Memory B cell (primary cell): ENCODE measurements at regions not wholly inside any gene's neighbourhood (a gene's known extent, or its start where the extent isn't known, plus 50 kb on each side); places are given as distances from the start of the nearest gene placed in this dataset.
"Not testable (repeated sequence)": the region's sequence is repeated elsewhere in the genome, so short reads cannot be mapped to it uniquely, and the experiment has no call there.

ENCODE experiments used
- ATAC-seq: fragments of 150-1000 bp; cut with Tn5 transposase; 2 replicates; pipeline ENCODE4 v1.10.0; 2021; ENCODE audit warnings: low read depth, mild to moderate bottlenecking, moderate library complexity
- DNase-seq, 2 donors: peaks; one replicate each; pipeline ENCODE4 v3.0.0; 2022; ENCODE audit warnings: low spot score in 2 of 2
- H3K27ac Mint-ChIP-seq: one replicate; pipeline ENCODE4 v1.8.0; 2022; ENCODE audit warnings: mild to moderate bottlenecking, moderate library complexity, mixed read lengths
- H3K27me3 Mint-ChIP-seq: one replicate; pipeline ENCODE4 v1.8.0; 2022; ENCODE audit warnings: mixed read lengths
- H3K36me3 Mint-ChIP-seq: one replicate; pipeline ENCODE4 v1.8.0; 2022; ENCODE audit warnings: mild to moderate bottlenecking, mixed read lengths
- H3K4me1 Mint-ChIP-seq: one replicate; pipeline ENCODE4 v1.8.0; 2022; ENCODE audit warnings: mixed read lengths
- H3K4me3 Mint-ChIP-seq: one replicate; pipeline ENCODE4 v1.8.0; 2022; ENCODE audit warnings: mild to moderate bottlenecking, moderate library complexity, mixed read lengths
- H3K9me3 Mint-ChIP-seq: one replicate; pipeline ENCODE4 v1.8.0; 2022; ENCODE audit warnings: mixed read lengths

GRCh38 chr1:221045842-221046831, 166.9 kb downstream of the HLX start:
- H3K4me3 Mint-ChIP-seq: peak overlapping the region; percentile 80
- peaks cover 18% of the 10 kb centered on the region for H3K9me3 Mint-ChIP-seq
- DNase-seq (peak; percentile 28 to 34), ATAC-seq (peak; percentile 86)
- H3K27me3 Mint-ChIP-seq: no peaks in the 10 kb centered on the region
- H3K4me1 Mint-ChIP-seq: peaks cover 38% of the 10 kb centered on the region
- H3K27ac Mint-ChIP-seq: peak overlapping the region; percentile 94
- peaks cover 30% of the 10 kb centered on the region for H3K36me3 Mint-ChIP-seq

GRCh38 chr1:221051391-221051790, 172.1 kb downstream of the HLX start:
- H3K9me3 Mint-ChIP-seq: peaks cover 26% of the 10 kb centered on the region
- H3K4me1 Mint-ChIP-seq: peaks cover 44% of the 10 kb centered on the region
- peak overlapping the region; percentile 24 for H3K4me3 Mint-ChIP-seq
- H3K27ac Mint-ChIP-seq, ATAC-seq, DNase-seq, H3K27me3 Mint-ChIP-seq: not testable (repeated sequence)
- peaks cover 42% of the 10 kb centered on the region for H3K36me3 Mint-ChIP-seq

DNA sequence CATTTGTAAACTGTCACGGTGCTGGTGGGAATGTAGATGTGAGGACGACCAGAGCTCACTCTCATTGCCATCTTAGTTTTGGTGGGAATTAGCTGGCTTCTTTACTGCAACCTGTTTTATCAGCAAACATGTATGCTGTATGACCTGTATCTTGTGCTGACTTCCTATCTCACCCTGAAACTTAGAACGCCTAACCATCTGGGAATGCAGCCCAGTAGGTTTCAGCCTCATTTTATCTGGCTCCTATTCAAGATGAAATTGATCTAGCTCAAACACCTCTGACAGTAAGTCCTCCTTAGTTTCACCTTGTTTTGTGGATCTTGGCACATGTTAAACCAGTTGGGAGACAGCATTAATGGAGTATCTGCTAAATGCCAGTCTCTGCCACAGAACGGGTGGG, 174.6 kb downstream of the HLX start:
- Mint-ChIP-seq H3K36me3 (peaks cover 34% of the 10 kb centered on the region), H3K4me1 (peaks cover 32% of the 10 kb centered on the region), H3K27me3 (no peaks in the 10 kb centered on the region), H3K27ac (peak overlapping the region; percentile 4), H3K9me3 (peaks cover 23% of the 10 kb centered on the region), H3K4me3 (no peak overlapping the region)
- DNase-seq: no peak
- ATAC-seq: no peak

GRCh38 chr1:221059506-221059905, 180.3 kb downstream of the HLX start:
- DNase-seq (no peak), ATAC-seq (no peak)
- Mint-ChIP-seq H3K27me3 (no peaks in the 10 kb centered on the region), H3K27ac (no peak overlapping the region), H3K4me1 (peaks cover 10% of the 10 kb centered on the region), H3K4me3 (no peak overlapping the region), H3K9me3 (peaks cover 7% of the 10 kb centered on the region), H3K36me3 (peaks cover 12% of the 10 kb centered on the region)

- H3K27me3 Mint-ChIP-seq: no peaks in the 10 kb centered on the region
- H3K9me3 Mint-ChIP-seq: peaks cover 4% of the 10 kb centered on the region
- H3K4me1 Mint-ChIP-seq: peaks cover 26% of the 10 kb centered on the region
- H3K4me3 Mint-ChIP-seq: no peak overlapping the region
- no peak for ATAC-seq
- H3K27ac Mint-ChIP-seq: no peak overlapping the region
- no peak for DNase-seq
- peaks cover 17% of the 10 kb centered on the region for H3K36me3 Mint-ChIP-seq
Measured at GRCh38 chr1:221063651-221064050, 184.4 kb downstream of the HLX start.

GRCh38 chr1:221066351-221067001, 187.2 kb downstream of the HLX start:
- DNase-seq (no peak), ATAC-seq (no peak)
- H3K4me1 Mint-ChIP-seq: peaks cover 47% of the 10 kb centered on the region
- H3K27ac Mint-ChIP-seq: peak overlapping the region; percentile 97
- peaks cover 4% of the 10 kb centered on the region for H3K9me3 Mint-ChIP-seq
- peak overlapping the region; percentile 29 for H3K4me3 Mint-ChIP-seq
- peaks cover 15% of the 10 kb centered on the region for H3K36me3 Mint-ChIP-seq
- H3K27me3 Mint-ChIP-seq: no peaks in the 10 kb centered on the region

GRCh38 chr1:221067721-221068120, 188.5 kb downstream of the HLX start:
- peaks cover 4% of the 10 kb centered on the region for H3K9me3 Mint-ChIP-seq
- H3K27me3 Mint-ChIP-seq: no peaks in the 10 kb centered on the region
- peak overlapping the region; percentile 97 for H3K27ac Mint-ChIP-seq
- peaks cover 57% of the 10 kb centered on the region for H3K4me1 Mint-ChIP-seq
- DNase-seq (no peak), ATAC-seq (no peak)
- H3K4me3 Mint-ChIP-seq: peak overlapping the region; percentile 1
- H3K36me3 Mint-ChIP-seq: peaks cover 16% of the 10 kb centered on the region

DNA sequence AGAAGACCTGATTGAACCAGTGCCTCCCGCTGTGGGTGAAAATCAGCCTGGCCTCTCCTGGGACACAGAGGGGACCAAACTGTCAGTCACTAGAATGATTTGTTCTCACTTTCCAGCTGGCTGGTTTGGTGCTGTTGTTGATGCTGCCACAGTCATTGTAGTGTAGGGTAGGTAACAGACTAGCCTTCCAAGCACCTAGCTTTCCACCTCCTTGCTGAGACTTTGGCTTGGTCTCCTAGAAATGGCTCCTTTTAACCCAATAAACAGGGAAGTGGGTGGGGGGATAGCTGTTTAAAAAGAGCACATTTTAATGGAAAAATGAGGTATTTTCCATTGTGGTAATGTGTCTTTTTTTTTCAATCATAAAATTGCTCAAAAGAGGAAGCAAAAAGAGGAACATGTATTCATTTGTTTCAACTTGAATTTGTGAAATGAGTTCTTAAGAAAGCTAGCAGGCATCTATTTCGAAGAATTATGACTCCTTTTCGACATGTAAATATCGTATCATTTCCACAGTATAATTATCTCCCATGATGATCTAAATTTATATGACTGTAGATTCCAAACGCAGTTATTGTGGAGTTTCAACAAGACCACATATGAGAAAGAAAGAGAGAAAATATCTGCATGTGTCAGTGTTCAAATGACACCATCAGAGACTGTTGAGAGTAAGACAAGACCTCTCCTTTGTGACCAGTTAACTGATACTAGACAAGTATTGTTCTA, 190.1 kb downstream of the HLX start:
- peak overlapping the region; percentile 78 for H3K4me3 Mint-ChIP-seq
- DNase-seq (peak; percentile 52 to 58), ATAC-seq (peak; percentile 87)
- H3K27me3 Mint-ChIP-seq: no peaks in the 10 kb centered on the region
- H3K4me1 Mint-ChIP-seq: peaks cover 62% of the 10 kb centered on the region
- no peaks in the 10 kb centered on the region for H3K9me3 Mint-ChIP-seq
- peaks cover 14% of the 10 kb centered on the region for H3K36me3 Mint-ChIP-seq
- H3K27ac Mint-ChIP-seq: peak overlapping the region; percentile 97

GRCh38 chr1:221069986-221070385, 190.7 kb downstream of the HLX start:
- DNase-seq (no peak), ATAC-seq (no peak)
- Mint-ChIP-seq H3K27ac (peak overlapping the region; percentile 97), H3K4me3 (peak overlapping the region; percentile 78), H3K4me1 (peaks cover 64% of the 10 kb centered on the region), H3K9me3 (no peaks in the 10 kb centered on the region), H3K36me3 (peaks cover 13% of the 10 kb centered on the region), H3K27me3 (no peaks in the 10 kb centered on the region)

DNA sequence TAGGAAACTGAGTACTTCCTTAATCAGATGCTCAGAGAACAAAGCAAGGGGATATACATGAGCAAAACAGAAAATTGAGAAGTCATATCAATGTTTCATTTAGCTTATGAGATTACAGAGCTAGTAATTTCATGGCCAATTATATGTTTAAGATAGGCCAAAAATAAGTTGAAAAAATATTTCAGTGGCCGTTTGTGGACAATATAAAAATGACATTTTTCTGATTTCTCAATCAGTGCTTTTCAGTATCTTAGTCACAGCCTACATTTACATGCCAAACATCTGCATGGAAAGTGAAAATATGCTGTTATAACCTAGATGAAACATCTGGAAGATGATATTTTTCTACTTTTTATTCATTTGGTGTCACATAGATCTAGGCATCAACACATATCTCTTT, 192.5 kb downstream of the HLX start:
- peak overlapping the region; percentile 97 for H3K27ac Mint-ChIP-seq
- peaks cover 63% of the 10 kb centered on the region for H3K4me1 Mint-ChIP-seq
- DNase-seq: no peak
- no peak for ATAC-seq
- no peak overlapping the region for H3K4me3 Mint-ChIP-seq
- H3K9me3 Mint-ChIP-seq: no peaks in the 10 kb centered on the region
- H3K36me3 Mint-ChIP-seq: peaks cover 10% of the 10 kb centered on the region
- H3K27me3 Mint-ChIP-seq: no peaks in the 10 kb centered on the region

- H3K36me3 Mint-ChIP-seq: peaks cover 7% of the 10 kb centered on the region
- H3K27ac Mint-ChIP-seq: peak overlapping the region; percentile 1
- DNase-seq (no peak), ATAC-seq (no peak)
- no peak overlapping the region for H3K4me3 Mint-ChIP-seq
- peaks cover 61% of the 10 kb centered on the region for H3K4me1 Mint-ChIP-seq
- no peaks in the 10 kb centered on the region for H3K27me3 Mint-ChIP-seq
- H3K9me3 Mint-ChIP-seq: no peaks in the 10 kb centered on the region
Measured at GRCh38 chr1:221072214-221072613, 193.0 kb downstream of the HLX start.

DNA sequence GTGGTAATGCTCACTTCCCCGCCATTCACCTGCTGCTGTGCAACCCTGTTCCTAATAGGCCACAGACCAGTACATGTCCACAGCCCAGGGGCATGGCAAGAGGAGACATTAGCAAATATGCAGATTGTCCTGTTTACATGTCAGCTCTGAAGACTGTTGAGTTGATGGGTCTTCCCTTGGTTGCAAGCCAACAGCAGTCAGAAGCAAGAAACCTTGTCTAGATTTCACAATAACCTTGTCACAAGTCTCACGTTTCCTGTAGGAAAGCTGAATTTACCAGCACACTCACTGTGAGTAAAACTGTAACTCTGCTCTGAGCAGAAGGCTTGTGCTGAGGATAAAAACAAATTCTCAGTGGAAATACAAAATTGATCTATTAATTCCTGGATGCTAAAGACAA, 195.1 kb downstream of the HLX start:
- no peak for ATAC-seq
- no peak overlapping the region for H3K4me3 Mint-ChIP-seq
- H3K27me3 Mint-ChIP-seq: no peaks in the 10 kb centered on the region
- H3K9me3 Mint-ChIP-seq: no peaks in the 10 kb centered on the region
- no peak for DNase-seq
- H3K27ac Mint-ChIP-seq: peak overlapping the region; percentile 55
- H3K4me1 Mint-ChIP-seq: peaks cover 43% of the 10 kb centered on the region
- H3K36me3 Mint-ChIP-seq: peaks cover 5% of the 10 kb centered on the region

DNA sequence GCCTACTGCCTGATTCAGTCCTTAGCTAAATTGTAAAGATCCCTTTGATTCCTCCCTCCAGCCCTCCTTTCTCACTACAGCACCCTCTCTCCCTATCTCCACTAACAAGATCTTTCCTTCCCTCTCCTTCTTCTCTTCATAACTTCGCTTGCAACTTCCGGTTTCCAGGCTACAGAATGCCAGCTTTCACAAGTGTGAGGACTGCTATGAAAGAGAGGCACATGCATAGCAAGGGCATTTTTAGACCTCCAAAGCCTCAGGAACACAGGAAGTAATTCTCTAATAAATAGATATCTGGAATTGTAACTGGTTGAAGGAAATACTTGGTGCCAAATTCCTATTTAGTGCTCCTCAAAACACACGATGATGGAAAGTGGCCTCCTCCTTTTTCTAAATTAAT, 196.7 kb downstream of the HLX start:
- ATAC-seq: no peak
- no peaks in the 10 kb centered on the region for H3K27me3 Mint-ChIP-seq
- no peak for DNase-seq
- H3K36me3 Mint-ChIP-seq: peaks cover 10% of the 10 kb centered on the region
- H3K4me3 Mint-ChIP-seq: no peak overlapping the region
- no peak overlapping the region for H3K27ac Mint-ChIP-seq
- H3K4me1 Mint-ChIP-seq: peaks cover 28% of the 10 kb centered on the region
- peaks cover 2% of the 10 kb centered on the region for H3K9me3 Mint-ChIP-seq

DNA sequence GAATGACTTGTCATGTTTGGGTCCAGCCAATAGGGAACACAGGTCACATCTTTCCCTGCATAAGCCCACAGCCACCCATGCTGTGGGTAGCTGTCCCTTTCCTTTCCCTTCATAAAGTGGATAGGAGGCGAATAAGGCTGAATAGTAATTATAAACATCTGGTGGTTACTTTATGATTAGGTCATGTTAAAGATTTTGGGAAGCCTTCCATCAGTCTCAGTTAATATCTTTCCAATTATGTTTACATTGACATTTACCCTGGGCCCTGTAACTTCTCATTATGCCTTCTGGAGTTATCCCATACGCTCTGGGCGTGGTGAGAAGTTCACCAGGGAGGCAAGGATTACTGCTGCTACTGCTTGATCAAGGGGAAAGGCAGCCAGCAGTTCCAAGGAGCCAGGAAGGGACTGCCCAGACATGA, 197.2 kb downstream of the HLX start:
- no peak for DNase-seq
- peaks cover 2% of the 10 kb centered on the region for H3K9me3 Mint-ChIP-seq
- H3K36me3 Mint-ChIP-seq: peaks cover 8% of the 10 kb centered on the region
- no peaks in the 10 kb centered on the region for H3K27me3 Mint-ChIP-seq
- H3K4me1 Mint-ChIP-seq: peaks cover 23% of the 10 kb centered on the region
- ATAC-seq: no peak
- no peak overlapping the region for H3K4me3 Mint-ChIP-seq
- H3K27ac Mint-ChIP-seq: no peak overlapping the region
